Hepatocyte (in vitro differentiated cells): ENCODE measurements at regions not wholly inside any gene's neighbourhood (a gene's known extent, or its start where the extent isn't known, plus 50 kb on each side); places are given as distances from the start of the nearest gene placed in this dataset.

Source experiments
- DNase-seq: peaks from one replicate; pipeline ENCODE4 v3.0.0-alpha.2; 2016; ENCODE audit warnings: low spot score
- H2AFZ ChIP-seq: fragments of 200-600 bp; sonication (generic); 2 replicates; pipeline ENCODE4 v1.6.0; 2016; ENCODE audit warnings: antibody characterized with exemption, mild to moderate bottlenecking
- H3K27ac ChIP-seq: fragments of 200-600 bp; sonication (generic); 2 replicates; pipeline ENCODE4 v1.5.1; 2016; ENCODE audit warnings: mild to moderate bottlenecking
- H3K27me3 ChIP-seq: fragments of 200-600 bp; sonication (generic); 2 replicates; pipeline ENCODE4 v1.6.1; 2016
- H3K36me3 ChIP-seq: fragments of 200-600 bp; sonication (generic); replicated peaks from 2 replicates; pipeline ENCODE4 v1.5.1; 2016; ENCODE audit warnings: low read depth; ENCODE audit not compliant: insufficient read depth
- H3K4me1 ChIP-seq: fragments of 200-600 bp; sonication (generic); 2 replicates; pipeline ENCODE4 v1.5.1; 2016; ENCODE audit warnings: mild to moderate bottlenecking, moderate library complexity; ENCODE audit not compliant: insufficient read depth
- H3K4me2 ChIP-seq: fragments of 200-600 bp; sonication (generic); 2 replicates; pipeline ENCODE4 v1.6.0; 2016
- H3K4me3 ChIP-seq: fragments of 200-600 bp; sonication (generic); 2 replicates; pipeline ENCODE4 v1.5.1; 2016; ENCODE audit warnings: mild to moderate bottlenecking
- H3K79me2 ChIP-seq: fragments of 200-600 bp; sonication (generic); 2 replicates; pipeline ENCODE4 v1.6.0; 2017; ENCODE audit warnings: mild to moderate bottlenecking
- H3K9me2 ChIP-seq: fragments of 200-600 bp; sonication (generic); replicated peaks from 2 replicates; pipeline ENCODE4 v1.6.0; 2017; ENCODE audit warnings: mild to moderate bottlenecking; ENCODE audit not compliant: insufficient read depth
- H3K9me3 ChIP-seq: fragments of 200-600 bp; sonication (generic); 2 replicates; pipeline ENCODE4 v1.5.1; 2016; ENCODE audit warnings: low read depth, mild to moderate bottlenecking
- H4K20me1 ChIP-seq: fragments of 200-600 bp; sonication (generic); 2 replicates; pipeline ENCODE4 v1.6.0; 2016; ENCODE audit warnings: mild to moderate bottlenecking; ENCODE audit not compliant: insufficient read depth, poor library complexity, severe bottlenecking
- EZH2 ChIP-seq: fragments of 200-600 bp; sonication (generic); IDR thresholded peaks from 2 replicates; pipeline ENCODE4 v1.6.1; 2016; ENCODE audit warnings: antibody characterized with exemption, mild to moderate bottlenecking, borderline replicate concordance
- EZH2phosphoT487 ChIP-seq: fragments of 200-600 bp; sonication (generic); IDR thresholded peaks from one replicate; pipeline ENCODE4 v1.6.1; 2018; ENCODE audit warnings: antibody characterized with exemption, mild to moderate bottlenecking, low read depth, moderate library complexity; ENCODE audit not compliant: unreplicated experiment, severe bottlenecking
- WGBS: methylation state at CpG from one replicate; pipeline ENCODE4 v1.1.6; 2016; ENCODE audit warnings: low lambda C conversion rate; ENCODE audit errors: missing lambda C conversion rate; 5-methylcytosine and 5-hydroxymethylcytosine counted together
- TF ChIP-seq, protein P1 (sequence below): fragments of 200-600 bp; sonication (generic); IDR thresholded peaks from 2 replicates; pipeline ENCODE4 v1.5.1; 2016; ENCODE audit warnings: antibody characterized with exemption, mild to moderate bottlenecking; ENCODE audit not compliant: poor library complexity

DNA sequence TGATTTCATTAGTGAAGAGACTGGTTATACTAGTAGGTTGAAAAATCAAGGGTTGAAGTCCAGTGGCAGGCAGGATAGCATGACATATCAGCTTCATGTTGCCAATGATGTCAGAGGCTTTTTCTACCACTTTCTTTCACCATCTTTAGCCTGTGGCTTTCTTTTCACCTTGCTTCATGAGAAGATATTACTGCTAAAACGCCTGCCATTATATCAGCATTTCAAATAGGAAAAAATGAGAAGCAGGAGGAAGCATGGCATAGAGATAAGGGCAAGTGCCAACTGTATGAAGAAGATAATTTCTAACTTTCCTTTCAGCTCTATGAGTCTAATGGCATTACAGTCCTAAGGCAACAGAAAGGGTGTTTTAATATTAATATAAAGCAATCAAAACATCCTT is 270.2 kb upstream of the SYT4 start:
- H3K36me3 ChIP-seq: no peaks in the 10 kb centered on the region
- no peak overlapping the region for H3K4me3 ChIP-seq
- H3K79me2 ChIP-seq: no peaks in the 10 kb centered on the region
- no peak overlapping the region for H2AFZ ChIP-seq
- no peaks in the 10 kb centered on the region for H3K27me3 ChIP-seq
- WGBS: 69% methylated on average over 1 of the region's 1 CpG
- TF ChIP-seq EZH2phosphoT487 (no peak), EZH2 (no peak)
- TF ChIP-seq, protein P1, sequence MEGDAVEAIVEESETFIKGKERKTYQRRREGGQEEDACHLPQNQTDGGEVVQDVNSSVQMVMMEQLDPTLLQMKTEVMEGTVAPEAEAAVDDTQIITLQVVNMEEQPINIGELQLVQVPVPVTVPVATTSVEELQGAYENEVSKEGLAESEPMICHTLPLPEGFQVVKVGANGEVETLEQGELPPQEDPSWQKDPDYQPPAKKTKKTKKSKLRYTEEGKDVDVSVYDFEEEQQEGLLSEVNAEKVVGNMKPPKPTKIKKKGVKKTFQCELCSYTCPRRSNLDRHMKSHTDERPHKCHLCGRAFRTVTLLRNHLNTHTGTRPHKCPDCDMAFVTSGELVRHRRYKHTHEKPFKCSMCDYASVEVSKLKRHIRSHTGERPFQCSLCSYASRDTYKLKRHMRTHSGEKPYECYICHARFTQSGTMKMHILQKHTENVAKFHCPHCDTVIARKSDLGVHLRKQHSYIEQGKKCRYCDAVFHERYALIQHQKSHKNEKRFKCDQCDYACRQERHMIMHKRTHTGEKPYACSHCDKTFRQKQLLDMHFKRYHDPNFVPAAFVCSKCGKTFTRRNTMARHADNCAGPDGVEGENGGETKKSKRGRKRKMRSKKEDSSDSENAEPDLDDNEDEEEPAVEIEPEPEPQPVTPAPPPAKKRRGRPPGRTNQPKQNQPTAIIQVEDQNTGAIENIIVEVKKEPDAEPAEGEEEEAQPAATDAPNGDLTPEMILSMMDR: no peak
- no peaks in the 10 kb centered on the region for H3K9me2 ChIP-seq
- H4K20me1 ChIP-seq: no peaks in the 10 kb centered on the region
- H3K4me2 ChIP-seq: no peak overlapping the region
- no peaks in the 10 kb centered on the region for H3K4me1 ChIP-seq
- H3K9me3 ChIP-seq: no peaks in the 10 kb centered on the region
- H3K27ac ChIP-seq: no peak overlapping the region
- DNase-seq: no peak

DNA sequence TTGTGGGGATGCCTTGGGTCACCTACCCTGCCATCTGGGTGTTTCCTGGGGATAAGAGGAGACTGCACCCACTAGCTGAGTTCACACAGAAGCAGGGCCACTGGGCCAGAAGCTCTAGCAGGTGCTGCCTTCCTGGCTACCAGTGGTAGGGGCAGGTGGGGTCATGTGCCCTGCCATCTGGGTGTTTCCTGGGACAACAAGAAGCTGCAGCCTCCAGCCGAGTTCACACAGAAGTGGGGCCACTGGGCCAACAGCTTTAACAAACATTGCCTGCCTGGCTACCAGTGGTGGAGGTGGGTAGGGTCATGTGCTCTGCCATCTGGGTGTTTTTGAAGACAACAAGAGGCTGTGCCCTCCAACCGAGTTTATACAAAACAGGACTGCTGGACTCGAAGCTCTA is 282.2 kb upstream of the SYT4 start:
- no peak for TF ChIP-seq EZH2phosphoT487
- no peak for TF ChIP-seq EZH2
- TF ChIP-seq, protein P1: no peak
- Histone ChIP-seq H3K9me2 (no peaks in the 10 kb centered on the region), H3K9me3 (no peaks in the 10 kb centered on the region), H4K20me1 (no peaks in the 10 kb centered on the region), H3K36me3 (no peaks in the 10 kb centered on the region), H3K4me1 (no peaks in the 10 kb centered on the region), H3K4me3 (no peak overlapping the region), H3K27ac (no peak overlapping the region), H3K27me3 (no peaks in the 10 kb centered on the region), H3K4me2 (no peak overlapping the region), H2AFZ (no peak overlapping the region), H3K79me2 (no peaks in the 10 kb centered on the region)
- 87% methylated on average over 3 of the region's 3 CpGs for WGBS
- DNase-seq: no peak

DNA sequence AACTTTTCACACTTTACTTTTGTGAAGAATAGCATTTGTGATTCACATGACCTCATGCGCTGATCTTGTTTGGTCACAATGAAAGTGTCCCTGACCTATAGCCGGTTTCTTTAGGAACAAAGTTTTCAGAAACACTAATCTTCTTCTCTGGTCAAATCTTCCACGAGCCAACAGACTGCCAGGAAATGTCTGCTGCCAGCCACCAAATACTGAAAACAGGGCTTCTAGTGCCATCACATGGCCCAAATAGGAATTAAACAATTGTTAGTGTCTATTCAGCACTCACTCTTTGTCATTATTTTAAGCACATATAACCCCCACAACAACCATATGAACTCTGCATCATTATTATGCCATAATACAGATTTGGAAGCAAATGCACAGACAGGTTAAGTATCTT is 286.5 kb upstream of the SYT4 start:
- Histone ChIP-seq H4K20me1 (no peaks in the 10 kb centered on the region), H3K27me3 (no peaks in the 10 kb centered on the region), H3K4me2 (no peak overlapping the region), H3K4me1 (no peaks in the 10 kb centered on the region), H3K27ac (no peak overlapping the region), H3K36me3 (no peaks in the 10 kb centered on the region), H3K4me3 (no peak overlapping the region), H2AFZ (peak overlapping the region; percentile 31), H3K9me3 (no peaks in the 10 kb centered on the region), H3K9me2 (no peaks in the 10 kb centered on the region), H3K79me2 (no peaks in the 10 kb centered on the region)
- TF ChIP-seq EZH2: no peak
- TF ChIP-seq, protein P1: peak; percentile 72
- no peak for TF ChIP-seq EZH2phosphoT487
- 26% methylated on average over 3 of the region's 3 CpGs for WGBS
- DNase-seq: peak; percentile 59

DNA sequence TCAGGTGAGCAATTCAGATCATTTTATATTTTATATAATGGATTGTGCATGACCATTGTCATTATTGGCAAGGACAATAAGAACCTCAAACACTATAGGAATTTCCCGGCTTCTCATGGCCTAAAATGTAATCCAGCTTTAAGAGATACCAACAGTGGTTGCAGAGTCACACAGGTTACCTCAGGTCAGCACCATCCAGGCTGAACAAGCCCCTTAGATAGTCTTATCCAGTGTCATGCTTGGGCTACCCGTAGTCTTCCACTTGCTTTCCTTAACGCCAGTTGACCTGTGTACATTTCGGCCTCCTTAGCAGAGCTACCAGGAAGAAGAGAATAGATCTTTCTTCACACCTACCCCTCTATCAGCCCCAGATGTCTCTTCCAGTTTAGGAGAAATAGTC is 293.3 kb upstream of the SYT4 start:
- no peak overlapping the region for H3K27ac ChIP-seq
- H4K20me1 ChIP-seq: no peaks in the 10 kb centered on the region
- no peaks in the 10 kb centered on the region for H3K27me3 ChIP-seq
- H3K4me2 ChIP-seq: no peak overlapping the region
- H3K9me3 ChIP-seq: no peaks in the 10 kb centered on the region
- 88% methylated on average over 4 of the region's 4 CpGs for WGBS
- no peaks in the 10 kb centered on the region for H3K4me1 ChIP-seq
- H2AFZ ChIP-seq: no peak overlapping the region
- H3K9me2 ChIP-seq: no peaks in the 10 kb centered on the region
- DNase-seq: no peak
- no peaks in the 10 kb centered on the region for H3K79me2 ChIP-seq
- TF ChIP-seq EZH2 (no peak), EZH2phosphoT487 (no peak)
- TF ChIP-seq, protein P1: no peak
- H3K36me3 ChIP-seq: no peaks in the 10 kb centered on the region
- H3K4me3 ChIP-seq: no peak overlapping the region
